22Rv1 (cell line): ENCODE measurements at regions not wholly inside any gene's neighbourhood (a gene's known extent, or its start where the extent isn't known, plus 50 kb on each side); places are given as distances from the start of the nearest gene placed in this dataset.
"Not testable (repeated sequence)": the region's sequence is repeated elsewhere in the genome, so short reads cannot be mapped to it uniquely, and the experiment has no call there.

Source experiments
- ZFX ChIP-seq: fragments of 450-650 bp; IDR thresholded peaks from 2 replicates; pipeline ENCODE4 v1.6.1; 2017; ENCODE audit warnings: antibody characterized with exemption, borderline replicate concordance
- TF ChIP-seq, protein P1 (sequence below): fragments of 450-650 bp; IDR thresholded peaks from 2 replicates; pipeline ENCODE4 v1.5.1; 2017; ENCODE audit warnings: mild to moderate bottlenecking

DNA sequence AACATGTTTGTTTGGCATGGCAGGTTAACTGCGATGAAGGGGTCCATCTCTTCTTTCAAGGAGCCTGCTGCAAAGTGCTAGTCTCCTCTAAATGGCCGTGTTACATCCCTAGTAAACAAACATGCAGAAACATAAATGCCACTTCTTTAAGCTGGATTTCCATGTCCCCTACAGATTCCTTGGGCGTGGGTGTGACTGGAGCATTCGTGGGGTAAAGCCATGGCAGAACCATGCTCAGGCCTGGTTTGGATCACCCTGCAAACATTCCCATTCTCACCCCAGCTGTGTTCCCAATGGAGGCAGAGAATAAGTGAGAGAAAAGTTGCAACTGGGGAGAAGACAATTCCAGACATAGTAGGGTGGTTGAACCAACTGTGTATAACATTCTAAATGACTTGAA is 208.0 kb upstream of the FAM240B start:
- TF ChIP-seq, protein P1, sequence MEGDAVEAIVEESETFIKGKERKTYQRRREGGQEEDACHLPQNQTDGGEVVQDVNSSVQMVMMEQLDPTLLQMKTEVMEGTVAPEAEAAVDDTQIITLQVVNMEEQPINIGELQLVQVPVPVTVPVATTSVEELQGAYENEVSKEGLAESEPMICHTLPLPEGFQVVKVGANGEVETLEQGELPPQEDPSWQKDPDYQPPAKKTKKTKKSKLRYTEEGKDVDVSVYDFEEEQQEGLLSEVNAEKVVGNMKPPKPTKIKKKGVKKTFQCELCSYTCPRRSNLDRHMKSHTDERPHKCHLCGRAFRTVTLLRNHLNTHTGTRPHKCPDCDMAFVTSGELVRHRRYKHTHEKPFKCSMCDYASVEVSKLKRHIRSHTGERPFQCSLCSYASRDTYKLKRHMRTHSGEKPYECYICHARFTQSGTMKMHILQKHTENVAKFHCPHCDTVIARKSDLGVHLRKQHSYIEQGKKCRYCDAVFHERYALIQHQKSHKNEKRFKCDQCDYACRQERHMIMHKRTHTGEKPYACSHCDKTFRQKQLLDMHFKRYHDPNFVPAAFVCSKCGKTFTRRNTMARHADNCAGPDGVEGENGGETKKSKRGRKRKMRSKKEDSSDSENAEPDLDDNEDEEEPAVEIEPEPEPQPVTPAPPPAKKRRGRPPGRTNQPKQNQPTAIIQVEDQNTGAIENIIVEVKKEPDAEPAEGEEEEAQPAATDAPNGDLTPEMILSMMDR = not testable (repeated sequence)
- TF ChIP-seq ZFX = not testable (repeated sequence)
